Brain microvascular endothelial cell (primary cell): ENCODE measurements at regions not wholly inside any gene's neighbourhood (a gene's known extent, or its start where the extent isn't known, plus 50 kb on each side); places are given as distances from the start of the nearest gene placed in this dataset.

Experiments
- DNase-seq: peaks from one replicate; pipeline ENCODE4 v3.0.0-alpha.2; 2020
- H3K27ac ChIP-seq: fragments of 250-450 bp; sonication (Bioruptor Pico); 2 replicates; pipeline ENCODE4 v1.5.1; 2020; ENCODE audit warnings: mild to moderate bottlenecking, moderate library complexity
- H3K27me3 ChIP-seq: fragments of 250-450 bp; sonication (Bioruptor Pico); replicated peaks from 2 replicates; pipeline ENCODE4 v1.5.1; 2020; ENCODE audit warnings: mild to moderate bottlenecking
- H3K36me3 ChIP-seq: fragments of 250-450 bp; sonication (Bioruptor Pico); replicated peaks from 2 replicates; pipeline ENCODE4 v1.5.1; 2020; ENCODE audit warnings: mild to moderate bottlenecking
- H3K4me3 ChIP-seq: 2 replicates; pipeline ENCODE4 v1.5.1; 2011; ENCODE audit warnings: low read depth, mild to moderate bottlenecking, control low read depth, low read length, moderate library complexity
- CTCF ChIP-seq: IDR thresholded peaks from 2 replicates; pipeline ENCODE4 v1.5.1; 2011; ENCODE audit warnings: low read depth, mild to moderate bottlenecking, moderate library complexity, low read length, control low read depth, inconsistent platforms; ENCODE audit errors: missing control alignments
- in situ Hi-C: cut with HindIII; loops from 2 replicates; pipeline ENCODE4 v1.10.0; 2017; ENCODE audit warnings: low sequenced_read_pairs, low pct_ligation_motif_present

- Histone ChIP-seq H3K4me3 (no peak overlapping the region), H3K27ac (no peak overlapping the region), H3K36me3 (no peaks in the 10 kb centered on the region), H3K27me3 (peaks cover 18% of the 10 kb centered on the region)
- in situ Hi-C loops: no loop called here
- peak; percentile 21 for TF ChIP-seq CTCF
- DNase-seq: no peak
Observed at GRCh38 chr2:7429733-7430132, 512.5 kb downstream of the RNF144A start.

DNA sequence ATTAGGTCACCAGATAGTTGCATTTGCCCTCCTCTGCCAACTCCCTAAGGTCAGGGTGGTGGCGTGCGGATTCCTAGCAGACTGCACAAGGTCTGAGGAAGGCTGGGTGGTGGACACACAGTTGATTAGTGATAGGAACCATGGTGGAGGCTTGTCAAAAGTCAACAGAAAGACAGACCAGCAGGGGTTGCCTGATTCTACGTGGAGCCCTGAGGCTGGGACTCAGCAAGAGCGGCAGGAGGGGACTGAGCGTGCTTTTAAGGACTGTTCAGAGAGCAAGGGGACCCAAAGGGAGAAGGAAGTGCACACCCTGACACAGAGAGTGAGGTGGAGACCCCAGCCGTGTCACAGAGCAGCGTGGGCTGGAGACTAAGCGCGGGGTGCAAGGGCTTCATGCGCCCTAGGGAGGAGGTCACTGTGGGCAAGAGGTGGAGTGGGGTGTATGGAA is 513.2 kb downstream of the RNF144A start:
- Histone ChIP-seq H3K27me3 (peaks cover 18% of the 10 kb centered on the region), H3K27ac (no peak overlapping the region), H3K4me3 (no peak overlapping the region), H3K36me3 (no peaks in the 10 kb centered on the region)
- in situ Hi-C loops: no loop called here
- TF ChIP-seq CTCF: no peak
- DNase-seq: no peak

DNA sequence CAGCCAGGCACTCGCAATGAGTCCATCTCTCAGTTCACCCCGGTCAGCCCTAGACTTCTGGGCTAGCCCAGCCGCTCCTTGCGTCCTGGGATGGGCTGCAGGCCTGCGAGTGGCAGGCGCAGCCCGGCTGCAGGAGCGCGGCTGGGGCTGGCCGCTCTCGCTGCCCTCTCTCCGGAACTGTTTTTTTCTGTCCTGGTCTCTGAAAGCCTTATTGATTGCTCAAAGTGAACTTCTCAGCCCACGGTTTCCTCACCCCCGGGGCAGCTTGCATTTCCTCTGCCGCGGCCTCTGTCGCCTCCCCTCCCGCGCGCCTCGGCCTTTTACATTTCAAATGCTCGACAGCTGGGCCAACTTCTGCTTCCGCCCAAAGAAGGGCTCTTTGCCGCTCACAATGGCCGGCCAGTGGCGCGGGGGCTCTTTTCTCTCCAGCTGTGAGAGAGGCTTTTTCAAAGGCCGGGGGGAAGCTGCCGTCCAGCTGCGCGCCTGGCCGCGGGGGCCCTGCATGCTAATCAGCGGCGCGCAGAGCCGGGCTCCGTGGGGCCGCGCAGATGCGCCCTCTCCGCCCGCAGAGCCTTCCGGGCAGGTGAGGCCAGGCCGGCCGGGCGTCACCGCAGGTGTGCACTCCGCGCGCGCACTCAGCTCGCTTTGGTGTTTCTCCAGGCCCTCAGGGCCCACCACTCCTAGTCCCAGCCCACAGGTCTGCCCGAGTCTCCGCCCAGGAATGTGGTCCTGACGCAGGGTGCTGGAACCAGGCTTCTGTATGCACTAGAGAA is 513.8 kb downstream of the RNF144A start:
- H3K4me3 ChIP-seq: peak overlapping the region; percentile 35
- no peak overlapping the region for H3K27ac ChIP-seq
- TF ChIP-seq CTCF: no peak
- DNase-seq: no peak
- peaks cover 18% of the 10 kb centered on the region for H3K27me3 ChIP-seq
- no peaks in the 10 kb centered on the region for H3K36me3 ChIP-seq
- in situ Hi-C loops: no loop called here

GRCh38 chr2:7432436-7432835 is 515.2 kb downstream of the RNF144A start:
- in situ Hi-C loops: no loop called here

DNA sequence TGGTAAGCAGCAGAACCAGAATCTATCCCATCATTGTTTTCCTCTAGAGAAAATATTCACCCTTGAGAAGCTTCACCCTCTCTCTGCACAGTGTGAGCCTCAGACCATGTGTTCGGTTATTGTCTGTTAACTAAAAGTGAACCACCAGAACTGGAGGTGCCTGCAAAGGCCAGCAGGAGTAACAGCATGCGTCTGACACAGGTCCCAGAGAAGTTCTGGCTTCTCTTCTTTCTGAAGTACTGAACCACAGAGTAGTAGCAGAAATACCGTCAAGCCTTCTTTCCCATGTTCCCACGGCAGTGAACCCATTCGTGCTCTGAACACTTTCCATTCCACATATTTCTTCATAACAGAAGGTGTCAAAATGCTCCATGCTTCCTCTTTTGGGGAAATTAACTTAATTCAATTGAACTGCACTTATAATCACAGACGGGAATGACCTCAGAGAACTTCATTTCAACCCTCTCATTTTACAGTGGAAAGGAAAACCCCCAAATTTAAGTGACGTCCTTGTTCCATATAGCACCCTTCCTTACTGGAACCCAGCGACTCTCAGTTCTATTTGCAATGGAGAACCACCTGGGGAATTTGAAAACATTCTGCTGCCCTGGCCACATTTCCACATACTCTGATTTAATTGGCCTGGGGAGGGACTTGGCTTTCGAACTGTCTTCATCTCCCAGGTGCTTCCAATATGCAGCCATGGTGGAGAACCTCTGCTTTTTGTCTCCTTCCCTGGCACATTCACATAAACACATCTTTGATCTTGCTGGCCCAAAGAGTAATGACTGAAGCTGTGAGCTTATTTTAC is 519.1 kb downstream of the RNF144A start:
- in situ Hi-C loops: no loop called here
- DNase-seq: no peak
- TF ChIP-seq CTCF: no peak
- Histone ChIP-seq H3K27me3 (peaks cover under 1% of the 10 kb centered on the region), H3K27ac (no peak overlapping the region), H3K36me3 (no peaks in the 10 kb centered on the region), H3K4me3 (no peak overlapping the region)

More at GRCh38 chr2:7432436-7432835, 515.2 kb downstream of the RNF144A start:
- Histone ChIP-seq H3K4me3 (no peak overlapping the region), H3K27ac (no peak overlapping the region), H3K36me3 (no peaks in the 10 kb centered on the region), H3K27me3 (peaks cover 18% of the 10 kb centered on the region)
- DNase-seq: no peak
- TF ChIP-seq CTCF: no peak
